ENCODE measurements at regions not wholly inside any gene's neighbourhood (a gene's known extent, or its start where the extent isn't known, plus 50 kb on each side); places are given as distances from the start of the nearest gene placed in this dataset.

DNA sequence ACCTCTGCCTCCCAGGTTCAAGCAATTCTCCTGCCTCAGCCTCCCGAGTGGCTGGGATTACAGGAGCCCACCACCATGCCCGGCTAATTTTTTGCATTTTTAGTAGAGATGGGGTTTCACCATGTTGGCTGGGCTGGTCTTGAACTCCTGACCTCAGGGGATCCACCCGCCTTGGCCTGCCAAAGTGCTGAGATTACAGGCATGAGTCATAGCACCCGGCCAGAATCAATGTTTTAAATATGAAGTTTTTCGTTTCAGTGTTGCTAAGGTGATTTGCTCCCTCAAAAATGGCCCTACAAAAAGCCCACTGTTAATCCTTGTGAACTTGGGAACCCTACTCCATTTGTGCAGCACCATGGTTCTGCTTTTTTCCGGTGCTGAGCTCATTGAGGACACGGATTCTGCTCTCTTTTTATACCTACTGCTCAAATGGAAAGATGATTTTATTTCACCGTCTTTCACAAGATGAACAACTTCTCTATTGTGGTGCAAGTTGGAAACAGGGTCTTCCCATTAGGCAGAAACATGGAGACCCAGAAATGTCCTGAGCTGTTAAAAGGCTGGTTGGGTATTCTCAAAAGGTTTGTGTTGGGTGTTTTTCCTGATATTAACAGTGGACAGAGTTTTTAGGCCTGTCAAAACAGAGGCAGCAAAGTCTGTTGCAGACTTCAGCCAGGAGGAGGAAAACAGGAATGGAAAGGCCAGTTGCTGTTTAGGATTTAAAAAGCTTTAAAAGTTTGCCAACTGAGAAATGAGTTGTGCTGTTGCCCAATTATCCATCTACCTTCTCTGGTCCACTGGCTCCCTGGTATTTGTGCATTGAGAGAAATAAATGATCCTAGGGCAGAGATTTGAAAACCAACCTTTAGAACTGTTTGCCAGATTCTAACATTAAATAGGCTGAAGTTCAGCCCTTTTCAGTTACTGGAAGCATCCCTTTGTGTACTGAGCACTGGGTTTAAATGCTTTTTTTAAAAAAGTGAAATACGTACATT is 85.8 kb downstream of the ATP23 start:
- H3K23ac ChIP-seq (ENCODE audit: low read depth, low read length): no peak overlapping the region
- H3K4me1 ChIP-seq (ENCODE audit: control insufficient read depth, insufficient read depth, low read length): no peaks in the 10 kb centered on the region; the same call in 1 of the 2 replicates
- no peak overlapping the region for H3K4me3 ChIP-seq (ENCODE audit: insufficient read depth, low read depth, low read length)
- dilution Hi-C loops (cut with HindIII; ENCODE audit: low sequenced_read_pairs, unreplicated experiment) (no loop called here), intact Hi-C loops (cut with micrococcal nuclease) (no loop called here), in situ Hi-C loops (cut with MboI; ENCODE audit: low sequenced_read_pairs) (no loop called here)
- H4K5ac ChIP-seq (ENCODE audit: low read depth, low read length): no peak overlapping the region
- no peak overlapping the region for H3K56ac ChIP-seq (ENCODE audit: extremely low read depth, insufficient read depth, low read length)
- H2BK20ac ChIP-seq (ENCODE audit: low read depth, low read length): no peak overlapping the region
- DNase-seq (no peak), ATAC-seq (ENCODE audit: low read depth) (no peak)
- H2BK120ac ChIP-seq (ENCODE audit: low read depth, low read length): no peak overlapping the region
- no peak overlapping the region for H2BK5ac ChIP-seq (ENCODE audit: low read depth, low read length, poor library complexity, severe bottlenecking)
- H3K36me3 ChIP-seq (ENCODE audit: control insufficient read depth, insufficient read depth, low read length): no peaks in the 10 kb centered on the region
- H3K79me1 ChIP-seq (ENCODE audit: low read depth in 1 of 2, low read length in 2 of 2): no peaks in the 10 kb centered on the region
- H3K14ac ChIP-seq (replicated peaks; ENCODE audit: low read depth, low read length): no peak overlapping the region
- H3K9me1 ChIP-seq (ENCODE audit: insufficient read depth, low read length): no peaks in the 10 kb centered on the region
- no peak for TF ChIP-seq BHLHE40 (IDR thresholded peaks at IDR 0.05; ENCODE audit: low read depth, low read length)
- TF ChIP-seq POLR2A (IDR thresholded peaks at IDR 0.05; ENCODE audit: low read depth, low read length): no peak
- TF ChIP-seq, protein P1, sequence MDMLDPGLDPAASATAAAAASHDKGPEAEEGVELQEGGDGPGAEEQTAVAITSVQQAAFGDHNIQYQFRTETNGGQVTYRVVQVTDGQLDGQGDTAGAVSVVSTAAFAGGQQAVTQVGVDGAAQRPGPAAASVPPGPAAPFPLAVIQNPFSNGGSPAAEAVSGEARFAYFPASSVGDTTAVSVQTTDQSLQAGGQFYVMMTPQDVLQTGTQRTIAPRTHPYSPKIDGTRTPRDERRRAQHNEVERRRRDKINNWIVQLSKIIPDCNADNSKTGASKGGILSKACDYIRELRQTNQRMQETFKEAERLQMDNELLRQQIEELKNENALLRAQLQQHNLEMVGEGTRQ (IDR thresholded peaks at IDR 0.05; ENCODE audit: low read depth, low read length): no peak
- no peak for TF ChIP-seq MAFK (IDR thresholded peaks at IDR 0.05; ENCODE audit: low read depth, low read length)
- no peak for TF ChIP-seq MAZ (IDR thresholded peaks at IDR 0.05; ENCODE audit: borderline replicate concordance, low read depth, low read length)
- TF ChIP-seq CEBPB (IDR thresholded peaks at IDR 0.05; ENCODE audit: low read depth, low read length): no peak
- no peak for TF ChIP-seq SMC3 (IDR thresholded peaks at IDR 0.05; ENCODE audit: low read depth, low read length)
- no peak for TF ChIP-seq NFE2L2 (IDR thresholded peaks at IDR 0.05; ENCODE audit: low read depth, low read length)
- no peak for TF ChIP-seq FOS (IDR thresholded peaks at IDR 0.05; ENCODE audit: low read depth, low read length)
- TF ChIP-seq, protein P2, sequence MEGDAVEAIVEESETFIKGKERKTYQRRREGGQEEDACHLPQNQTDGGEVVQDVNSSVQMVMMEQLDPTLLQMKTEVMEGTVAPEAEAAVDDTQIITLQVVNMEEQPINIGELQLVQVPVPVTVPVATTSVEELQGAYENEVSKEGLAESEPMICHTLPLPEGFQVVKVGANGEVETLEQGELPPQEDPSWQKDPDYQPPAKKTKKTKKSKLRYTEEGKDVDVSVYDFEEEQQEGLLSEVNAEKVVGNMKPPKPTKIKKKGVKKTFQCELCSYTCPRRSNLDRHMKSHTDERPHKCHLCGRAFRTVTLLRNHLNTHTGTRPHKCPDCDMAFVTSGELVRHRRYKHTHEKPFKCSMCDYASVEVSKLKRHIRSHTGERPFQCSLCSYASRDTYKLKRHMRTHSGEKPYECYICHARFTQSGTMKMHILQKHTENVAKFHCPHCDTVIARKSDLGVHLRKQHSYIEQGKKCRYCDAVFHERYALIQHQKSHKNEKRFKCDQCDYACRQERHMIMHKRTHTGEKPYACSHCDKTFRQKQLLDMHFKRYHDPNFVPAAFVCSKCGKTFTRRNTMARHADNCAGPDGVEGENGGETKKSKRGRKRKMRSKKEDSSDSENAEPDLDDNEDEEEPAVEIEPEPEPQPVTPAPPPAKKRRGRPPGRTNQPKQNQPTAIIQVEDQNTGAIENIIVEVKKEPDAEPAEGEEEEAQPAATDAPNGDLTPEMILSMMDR (conservative IDR thresholded peaks at IDR 0.05; ENCODE audit: low read depth, low read length): no peak
- no peak for TF ChIP-seq RCOR1 (IDR thresholded peaks at IDR 0.05; ENCODE audit: insufficient replicate concordance, low read length)
- TF ChIP-seq, protein P3, sequence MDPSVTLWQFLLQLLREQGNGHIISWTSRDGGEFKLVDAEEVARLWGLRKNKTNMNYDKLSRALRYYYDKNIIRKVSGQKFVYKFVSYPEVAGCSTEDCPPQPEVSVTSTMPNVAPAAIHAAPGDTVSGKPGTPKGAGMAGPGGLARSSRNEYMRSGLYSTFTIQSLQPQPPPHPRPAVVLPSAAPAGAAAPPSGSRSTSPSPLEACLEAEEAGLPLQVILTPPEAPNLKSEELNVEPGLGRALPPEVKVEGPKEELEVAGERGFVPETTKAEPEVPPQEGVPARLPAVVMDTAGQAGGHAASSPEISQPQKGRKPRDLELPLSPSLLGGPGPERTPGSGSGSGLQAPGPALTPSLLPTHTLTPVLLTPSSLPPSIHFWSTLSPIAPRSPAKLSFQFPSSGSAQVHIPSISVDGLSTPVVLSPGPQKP (IDR thresholded peaks at IDR 0.05; ENCODE audit: borderline replicate concordance, low read depth, low read length): no peak
- TF ChIP-seq MXI1 (IDR thresholded peaks at IDR 0.05; ENCODE audit: borderline replicate concordance, low read depth, low read length): no peak
- ChIA-PET CTCF (no interaction called here), POLR2A (ENCODE audit: unreplicated experiment) (no interaction called here)
- H2BK15ac ChIP-seq (ENCODE audit: low read depth, low read length): no peak overlapping the region
- no peak overlapping the region for H3K4ac ChIP-seq (ENCODE audit: low read depth, low read length)
- H3K9me3 ChIP-seq (ENCODE audit: control insufficient read depth, insufficient read depth, low read length): no peaks in the 10 kb centered on the region
- H2AK5ac ChIP-seq (ENCODE audit: low read depth, low read length): no peak overlapping the region
- no peaks in the 10 kb centered on the region for H3K27me3 ChIP-seq (ENCODE audit: control insufficient read depth, insufficient read depth, low read length)
- H3K27ac ChIP-seq (ENCODE audit: insufficient read depth, low read length): no peak overlapping the region
- no peak overlapping the region for H3K18ac ChIP-seq (ENCODE audit: low read depth, low read length)
- no peak overlapping the region for H3K4me2 ChIP-seq (ENCODE audit: low read depth, low read length)
- BruUV-seq (replicated peaks): no TSS peak
- WGBS, 2 experiments (ENCODE audit: extremely low coverage in 2 of 2, insufficient read length in 1 of 2): no CpG with 5 or more reads among the region's 9 CpGs
- H4K8ac ChIP-seq (ENCODE audit: low read depth in 2 of 2, low read length in 2 of 2): no peak overlapping the region
- no peaks in the 10 kb centered on the region for H4K20me1 ChIP-seq (ENCODE audit: insufficient read depth, low read length)
- no peak overlapping the region for H4K91ac ChIP-seq (ENCODE audit: insufficient read depth, low read depth, low read length)
- no peak overlapping the region for H3K9ac ChIP-seq (ENCODE audit: low read depth, low read length)
- no peak overlapping the region for H2AK9ac ChIP-seq (replicated peaks; ENCODE audit: low read depth, low read length, poor library complexity)
- no peak overlapping the region for H2AFZ ChIP-seq (replicated peaks; ENCODE audit: low read length, poor library complexity)
